Mesenchymal stem cell (in vitro differentiated cells and primary cell): ENCODE measurements at regions not wholly inside any gene's neighbourhood (a gene's known extent, or its start where the extent isn't known, plus 50 kb on each side); places are given as distances from the start of the nearest gene placed in this dataset.
A peak's percentile ranks its signal among the peaks of the same experiment; 100 is the strongest.

ENCODE experiments used
- DNase-seq: peaks from one replicate; pipeline ENCODE4 v3.0.0-alpha.2; 2013
- H2AFZ ChIP-seq: one replicate; pipeline ENCODE4 v1.6.1; 2013; ENCODE audit warnings: low read depth, mild to moderate bottlenecking, control low read depth, inconsistent platforms, low read length, moderate library complexity
- H2AK5ac ChIP-seq: 2 replicates; pipeline ENCODE4 v1.6.1; 2013; ENCODE audit warnings: low read length, moderate library complexity, mild to moderate bottlenecking, inconsistent platforms; ENCODE audit not compliant: severe bottlenecking
- H2BK120ac ChIP-seq: one replicate; pipeline ENCODE4 v1.6.1; 2013; ENCODE audit warnings: low read depth, mild to moderate bottlenecking, inconsistent platforms, low read length, moderate library complexity
- H2BK12ac ChIP-seq, 2 experiments: one replicate each; pipeline ENCODE4 v1.6.1; 2013; ENCODE audit warnings: inconsistent platforms in 2 of 2, low read length in 2 of 2, mild to moderate bottlenecking in 2 of 2, moderate library complexity in 2 of 2, control low read depth in 1 of 2
- H2BK15ac ChIP-seq: one replicate; pipeline ENCODE4 v1.6.1; 2013; ENCODE audit warnings: mild to moderate bottlenecking, low read depth, inconsistent platforms; ENCODE audit not compliant: poor library complexity, severe bottlenecking
- H2BK5ac ChIP-seq: 2 replicates; pipeline ENCODE4 v1.6.1; 2013; ENCODE audit warnings: low read depth, mild to moderate bottlenecking, low read length, control low read depth, inconsistent platforms; ENCODE audit not compliant: poor library complexity, severe bottlenecking
- H3K14ac ChIP-seq, 2 experiments: one replicate each; pipeline ENCODE4 v1.6.1; 2013; ENCODE audit warnings: inconsistent platforms in 2 of 2, low read length in 2 of 2, control low read depth in 1 of 2, mild to moderate bottlenecking in 1 of 2, moderate library complexity in 1 of 2
- H3K18ac ChIP-seq, 2 experiments: one replicate each; pipeline ENCODE4 v1.6.1; 2013; ENCODE audit warnings: inconsistent platforms in 2 of 2, low read length in 2 of 2, control low read depth in 1 of 2, low read depth in 1 of 2, mild to moderate bottlenecking in 1 of 2
- H3K23ac ChIP-seq, 2 experiments: one replicate each; pipeline ENCODE4 v1.6.1; 2013; ENCODE audit warnings: inconsistent platforms in 2 of 2, low read length in 2 of 2, mild to moderate bottlenecking in 2 of 2, moderate library complexity in 2 of 2, control low read depth in 1 of 2
- H3K27ac ChIP-seq: 2 replicates; pipeline ENCODE4 v1.5.1; 2013; ENCODE audit warnings: mild to moderate bottlenecking, moderate library complexity, low read length, control low read depth, inconsistent platforms; ENCODE audit not compliant: poor library complexity, severe bottlenecking
- H3K27me3 ChIP-seq, 2 experiments: 2 replicates each; pipeline versions ENCODE4 v1.6.1 to v1.7.0; 2013; ENCODE audit warnings: low read length in 2 of 2, mild to moderate bottlenecking in 2 of 2, moderate library complexity in 2 of 2, control low read depth in 1 of 2, inconsistent platforms in 1 of 2; ENCODE audit not compliant: control insufficient read depth in 1 of 2, insufficient read depth in 1 of 2
- H3K36me3 ChIP-seq, 2 experiments: 2 replicates each; pipeline versions ENCODE4 v1.6.1 to v1.7.0; 2013; ENCODE audit warnings: low read length in 2 of 2, control low read depth in 1 of 2, inconsistent platforms in 1 of 2, low read depth in 1 of 2, mild to moderate bottlenecking in 1 of 2; ENCODE audit not compliant: insufficient read depth in 2 of 2, control insufficient read depth in 1 of 2
- H3K4ac ChIP-seq, 2 experiments: one replicate each; pipeline ENCODE4 v1.6.1; 2013; ENCODE audit warnings: inconsistent platforms in 2 of 2, low read length in 2 of 2, mild to moderate bottlenecking in 2 of 2, moderate library complexity in 2 of 2, control low read depth in 1 of 2, low read depth in 1 of 2
- H3K4me1 ChIP-seq: 2 replicates; pipeline ENCODE4 v1.6.1; 2013; ENCODE audit warnings: low read depth, low read length, control low read depth; ENCODE audit not compliant: control insufficient read depth, insufficient read depth
- H3K4me2 ChIP-seq: 2 replicates; pipeline ENCODE4 v1.6.1; 2013; ENCODE audit warnings: low read length, mild to moderate bottlenecking, inconsistent platforms; ENCODE audit not compliant: poor library complexity, severe bottlenecking
- H3K4me3 ChIP-seq, 2 experiments: 2 replicates each; pipeline versions ENCODE4 v1.5.1 to v1.7.0; 2013; ENCODE audit warnings: low read length in 2 of 2, mild to moderate bottlenecking in 2 of 2, control low read depth in 1 of 2, low read depth in 1 of 2; ENCODE audit not compliant: insufficient read depth in 1 of 2
- H3K79me1 ChIP-seq: replicated peaks from 2 replicates; pipeline ENCODE4 v1.6.1; 2013; ENCODE audit warnings: mild to moderate bottlenecking, control low read depth, low read length, inconsistent platforms; ENCODE audit not compliant: poor library complexity, severe bottlenecking
- H3K9ac ChIP-seq: 2 replicates; pipeline ENCODE4 v1.7.0; 2013; ENCODE audit warnings: mild to moderate bottlenecking, low read length, moderate library complexity
- H3K9me3 ChIP-seq: 2 replicates; pipeline ENCODE4 v1.7.0; 2013; ENCODE audit warnings: mild to moderate bottlenecking, low read length; ENCODE audit not compliant: control insufficient read depth
- H4K8ac ChIP-seq: one replicate; pipeline ENCODE4 v1.6.1; 2013; ENCODE audit warnings: inconsistent platforms, mild to moderate bottlenecking, low read length, moderate library complexity
- H4K91ac ChIP-seq: one replicate; pipeline ENCODE4 v1.6.1; 2013; ENCODE audit warnings: mild to moderate bottlenecking, low read length, inconsistent platforms
- WGBS: methylation state at CpG from one replicate; pipeline ENCODE4 v1.1.7; 2013; ENCODE audit warnings: mixed read lengths; 5-methylcytosine and 5-hydroxymethylcytosine counted together

DNA sequence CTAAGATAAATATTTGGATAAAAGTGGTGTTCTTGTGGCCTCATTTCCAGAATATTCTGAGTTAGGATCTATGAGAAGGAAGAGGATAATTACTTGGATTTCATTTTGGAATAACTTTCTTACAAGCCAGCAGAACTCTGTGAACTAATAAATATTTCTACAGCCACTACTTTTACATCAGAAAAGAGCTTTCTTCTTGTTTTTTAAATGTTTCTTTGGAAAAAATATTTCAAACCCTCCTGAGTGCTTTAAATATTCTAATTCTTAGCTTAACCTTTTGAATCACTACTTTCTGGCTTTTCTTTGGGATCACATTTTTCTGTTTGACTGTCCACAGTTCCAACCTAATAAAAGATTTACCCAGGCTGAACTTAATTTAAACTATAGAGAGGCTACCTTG is 279.2 kb upstream of the PHYHIPL start:
- Histone ChIP-seq H3K4me2 (no peak overlapping the region), H3K14ac (no peak overlapping the region), H3K79me1 (no peaks in the 10 kb centered on the region), H3K9ac (no peak overlapping the region), H2BK15ac (no peak overlapping the region), H3K4ac (no peak overlapping the region), H3K4me3 (no peak overlapping the region), H3K27ac (no peak overlapping the region), H2BK120ac (no peak overlapping the region), H3K18ac (no peak overlapping the region), H3K9me3 (peaks cover 2% of the 10 kb centered on the region), H2AFZ (no peak overlapping the region), H3K36me3 (no peaks in the 10 kb centered on the region), H4K8ac (no peak overlapping the region), H3K4me1 (no peaks in the 10 kb centered on the region), H3K27me3 (no peaks in the 10 kb centered on the region), H3K23ac (no peak overlapping the region), H2BK5ac (no peak overlapping the region), H2BK12ac (no peak overlapping the region), H4K91ac (no peak overlapping the region), H2AK5ac (no peak overlapping the region)
- DNase-seq = no peak

DNA sequence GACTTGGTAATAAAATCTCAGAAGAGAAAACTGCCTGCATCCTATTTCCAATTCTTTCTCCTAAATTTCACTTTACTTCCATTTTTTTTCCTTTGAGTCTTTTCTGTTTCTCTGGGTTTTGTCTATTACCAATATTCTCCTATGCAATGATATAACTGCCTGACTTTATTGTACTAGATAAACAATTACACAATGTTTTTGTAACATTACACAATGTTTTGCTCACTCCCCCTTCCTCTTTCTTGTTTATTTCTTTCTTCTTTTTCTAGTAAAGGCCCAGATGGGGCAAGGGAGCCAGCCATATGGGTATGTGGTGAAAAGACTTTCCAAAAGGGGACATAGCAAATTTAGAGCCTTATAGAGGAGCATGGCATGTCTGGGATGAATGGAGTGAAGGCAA is 278.7 kb upstream of the PHYHIPL start:
- no peak overlapping the region for H3K4me2 ChIP-seq
- H3K4ac ChIP-seq = no peak overlapping the region
- no peak overlapping the region for H2BK15ac ChIP-seq
- H3K27ac ChIP-seq = no peak overlapping the region
- no peak overlapping the region for H3K23ac ChIP-seq
- H2AK5ac ChIP-seq = no peak overlapping the region
- no peaks in the 10 kb centered on the region for H3K36me3 ChIP-seq
- H3K27me3 ChIP-seq = no peaks in the 10 kb centered on the region
- no peak overlapping the region for H3K4me3 ChIP-seq
- peak; percentile 11 for DNase-seq
- H4K91ac ChIP-seq = no peak overlapping the region
- no peaks in the 10 kb centered on the region for H3K4me1 ChIP-seq
- peaks cover 2% of the 10 kb centered on the region for H3K9me3 ChIP-seq
- H4K8ac ChIP-seq = no peak overlapping the region
- H3K9ac ChIP-seq = no peak overlapping the region
- no peak overlapping the region for H2BK12ac ChIP-seq
- no peak overlapping the region for H2BK5ac ChIP-seq
- H2AFZ ChIP-seq = no peak overlapping the region
- H3K18ac ChIP-seq = no peak overlapping the region
- no peaks in the 10 kb centered on the region for H3K79me1 ChIP-seq
- no peak overlapping the region for H2BK120ac ChIP-seq
- H3K14ac ChIP-seq = no peak overlapping the region

- Histone ChIP-seq H2BK5ac (no peak overlapping the region), H3K4me3 (no peak overlapping the region), H3K4ac (no peak overlapping the region), H2AK5ac (no peak overlapping the region), H3K14ac (no peak overlapping the region), H3K27me3 (no peaks in the 10 kb centered on the region), H2BK120ac (no peak overlapping the region), H2BK12ac (no peak overlapping the region), H3K18ac (no peak overlapping the region), H3K9me3 (peaks cover 6% of the 10 kb centered on the region), H3K23ac (no peak overlapping the region), H3K9ac (no peak overlapping the region), H4K91ac (no peak overlapping the region), H2BK15ac (no peak overlapping the region), H4K8ac (no peak overlapping the region), H3K27ac (no peak overlapping the region), H3K4me2 (no peak overlapping the region), H3K4me1 (no peaks in the 10 kb centered on the region), H2AFZ (no peak overlapping the region), H3K79me1 (no peaks in the 10 kb centered on the region), H3K36me3 (no peaks in the 10 kb centered on the region)
- no peak for DNase-seq
- WGBS = 90% methylated on average over 5 of the region's 5 CpGs
These were observed 277.4 kb upstream of the PHYHIPL start for GRCh38 chr10:58898854-58899573.

- Histone ChIP-seq H3K23ac (no peak overlapping the region), H3K9ac (no peak overlapping the region), H4K8ac (no peak overlapping the region), H3K18ac (no peak overlapping the region), H3K9me3 (peaks cover 6% of the 10 kb centered on the region), H2AFZ (no peak overlapping the region), H3K36me3 (no peaks in the 10 kb centered on the region), H3K27me3 (no peaks in the 10 kb centered on the region), H2BK120ac (no peak overlapping the region), H3K14ac (no peak overlapping the region), H2BK15ac (no peak overlapping the region), H3K4me1 (no peaks in the 10 kb centered on the region), H3K4me2 (no peak overlapping the region), H3K79me1 (no peaks in the 10 kb centered on the region), H4K91ac (no peak overlapping the region), H3K4me3 (no peak overlapping the region), H2BK12ac (no peak overlapping the region), H2BK5ac (no peak overlapping the region), H2AK5ac (no peak overlapping the region), H3K4ac (no peak overlapping the region), H3K27ac (no peak overlapping the region)
- no peak for DNase-seq
- 70% methylated on average over 2 of the region's 2 CpGs for WGBS
These were observed 275.3 kb upstream of the PHYHIPL start for GRCh38 chr10:58901092-58901646.
